Body of pancreas (tissue), 4 donors: ENCODE measurements at regions not wholly inside any gene's neighbourhood (a gene's known extent, or its start where the extent isn't known, plus 50 kb on each side); places are given as distances from the start of the nearest gene placed in this dataset.

Experiments
- CTCF ChIP-seq, 7 experiments: fragments of 450-650 bp in 4 of 7; fragments of 200-600 bp in 3 of 7; sonication (generic) in 3 of 7; IDR thresholded peaks; one replicate each; pipeline ENCODE4 v1.5.1; 2016 to 2019; ENCODE audit warnings: antibody characterized with exemption in 7 of 7
- POLR2A ChIP-seq, 3 donors: fragments of 450-650 bp; IDR thresholded peaks; one replicate each; pipeline ENCODE4 v1.6.1; 2016; ENCODE audit warnings: antibody characterized with exemption in 3 of 3, mild to moderate bottlenecking in 2 of 3

DNA sequence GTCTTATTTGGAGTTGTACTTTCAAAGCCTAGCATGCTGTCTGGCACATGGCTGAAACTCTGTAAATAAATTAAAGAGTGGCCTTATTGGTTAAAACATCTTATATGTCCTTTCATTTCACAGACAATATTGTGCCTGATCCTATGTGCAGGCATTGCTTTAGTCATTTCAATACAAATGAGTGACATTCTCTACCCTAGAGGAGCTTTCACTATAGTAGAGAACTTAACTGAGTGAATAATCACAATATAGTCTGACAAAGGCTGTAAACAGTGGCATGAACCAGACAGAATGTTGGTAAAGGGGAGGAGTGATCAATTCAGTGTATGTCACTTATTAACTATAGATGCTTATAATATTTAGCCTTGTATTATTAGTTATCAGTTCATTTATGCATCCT lies 481.8 kb downstream of the TFAP2B start:
- no peak for TF ChIP-seq CTCF (IDR thresholded peaks at IDR 0.05)
- no peak for TF ChIP-seq POLR2A (IDR thresholded peaks at IDR 0.05)
